OCI-LY3 (cell line): ENCODE measurements at regions not wholly inside any gene's neighbourhood (a gene's known extent, or its start where the extent isn't known, plus 50 kb on each side); places are given as distances from the start of the nearest gene placed in this dataset.

ENCODE experiments used
- H2AFZ ChIP-seq: fragments of 200-600, 300-600 bp; shearing (Covaris generic); 2 replicates; pipeline ENCODE4 v1.6.0; 2014; ENCODE audit warnings: antibody characterized with exemption, low read depth, low read length
- H3K27ac ChIP-seq: fragments of 200-600, 300-600 bp; sonication (generic); 2 replicates; pipeline ENCODE4 v1.5.1; 2014; ENCODE audit warnings: mild to moderate bottlenecking, low read length, moderate library complexity, mixed read lengths
- H3K27me3 ChIP-seq: fragments of 200-600, 300-600 bp; sonication (generic); 2 replicates; pipeline ENCODE4 v1.6.1; 2014; ENCODE audit warnings: low read depth, low read length, mixed read lengths
- H3K36me3 ChIP-seq: fragments of 200-600, 300-600 bp; sonication (generic); replicated peaks from 2 replicates; pipeline ENCODE3; 2014; ENCODE audit warnings: low read depth, low read length, mixed read lengths
- H3K4me1 ChIP-seq: fragments of 300-600, 200-600 bp; sonication (generic); 2 replicates; pipeline ENCODE4 v1.6.1; 2014; ENCODE audit warnings: low read length, mixed read lengths
- H3K4me2 ChIP-seq: fragments of 200-600, 300-600 bp; sonication (generic); 2 replicates; pipeline ENCODE4 v1.6.1; 2014; ENCODE audit warnings: low read length, mixed read lengths
- H3K4me3 ChIP-seq: fragments of 300-600, 200-600 bp; sonication (generic); 2 replicates; pipeline ENCODE4 v1.5.1; 2014; ENCODE audit warnings: antibody characterized with exemption, mild to moderate bottlenecking, low read length, moderate library complexity
- H3K79me2 ChIP-seq: fragments of 300-600, 200-600 bp; shearing (Covaris generic); 2 replicates; pipeline ENCODE4 v1.6.1; 2014; ENCODE audit warnings: mild to moderate bottlenecking, low read length, mixed read lengths
- H3K9ac ChIP-seq: fragments of 300-600, 200-600 bp; shearing (Covaris generic); 2 replicates; pipeline ENCODE4 v1.6.0; 2014; ENCODE audit warnings: mild to moderate bottlenecking, low read length, moderate library complexity
- H3K9me3 ChIP-seq: fragments of 200-600, 300-600 bp; shearing (Covaris generic); 2 replicates; pipeline ENCODE4 v1.6.1; 2014; ENCODE audit warnings: low read length, mixed read lengths; ENCODE audit not compliant: insufficient read depth
- H4K20me1 ChIP-seq: fragments of 200-600, 300-600 bp; sonication (generic); 2 replicates; pipeline ENCODE4 v1.6.1; 2016; ENCODE audit warnings: low read length, mixed read lengths; ENCODE audit not compliant: insufficient read depth
- EZH2phosphoT487 ChIP-seq: fragments of 200-600 bp; shearing (Covaris generic); IDR thresholded peaks from 2 replicates; pipeline ENCODE4 v1.6.1; 2018; ENCODE audit warnings: antibody characterized with exemption, mixed run types, low read depth
- TF ChIP-seq, protein P1 (sequence below): fragments of 200-600, 300-600 bp; sonication (generic); IDR thresholded peaks from 2 replicates; pipeline ENCODE4 v1.5.1; 2014; ENCODE audit warnings: antibody characterized with exemption, low read length, low read depth

DNA sequence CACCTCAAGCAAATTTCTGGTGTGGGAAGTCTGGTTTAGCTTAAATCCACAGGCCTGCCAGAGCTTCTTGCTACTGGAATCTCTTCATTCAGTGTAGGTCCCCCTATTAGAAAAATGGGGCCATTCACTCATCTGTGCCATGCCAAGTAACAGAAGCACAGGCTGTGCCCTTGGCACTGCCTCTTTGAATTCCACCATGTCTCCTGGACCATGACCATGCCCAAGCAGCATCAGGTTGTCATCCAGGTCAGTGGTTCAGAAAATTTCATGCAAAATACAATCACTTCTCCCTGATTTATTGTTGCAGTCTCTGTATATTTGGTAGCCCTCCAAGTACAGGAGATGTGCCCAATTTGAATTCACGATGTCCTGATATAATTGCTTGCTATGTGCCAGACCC is 602.1 kb upstream of the ZNF385D start:
- Histone ChIP-seq H3K27me3 (no peaks in the 10 kb centered on the region), H3K4me1 (no peaks in the 10 kb centered on the region), H4K20me1 (no peaks in the 10 kb centered on the region), H3K9ac (no peak overlapping the region), H3K4me2 (no peak overlapping the region), H3K36me3 (no peaks in the 10 kb centered on the region), H2AFZ (no peak overlapping the region), H3K79me2 (no peaks in the 10 kb centered on the region), H3K27ac (no peak overlapping the region), H3K4me3 (no peak overlapping the region), H3K9me3 (no peaks in the 10 kb centered on the region)
- TF ChIP-seq, protein P1, sequence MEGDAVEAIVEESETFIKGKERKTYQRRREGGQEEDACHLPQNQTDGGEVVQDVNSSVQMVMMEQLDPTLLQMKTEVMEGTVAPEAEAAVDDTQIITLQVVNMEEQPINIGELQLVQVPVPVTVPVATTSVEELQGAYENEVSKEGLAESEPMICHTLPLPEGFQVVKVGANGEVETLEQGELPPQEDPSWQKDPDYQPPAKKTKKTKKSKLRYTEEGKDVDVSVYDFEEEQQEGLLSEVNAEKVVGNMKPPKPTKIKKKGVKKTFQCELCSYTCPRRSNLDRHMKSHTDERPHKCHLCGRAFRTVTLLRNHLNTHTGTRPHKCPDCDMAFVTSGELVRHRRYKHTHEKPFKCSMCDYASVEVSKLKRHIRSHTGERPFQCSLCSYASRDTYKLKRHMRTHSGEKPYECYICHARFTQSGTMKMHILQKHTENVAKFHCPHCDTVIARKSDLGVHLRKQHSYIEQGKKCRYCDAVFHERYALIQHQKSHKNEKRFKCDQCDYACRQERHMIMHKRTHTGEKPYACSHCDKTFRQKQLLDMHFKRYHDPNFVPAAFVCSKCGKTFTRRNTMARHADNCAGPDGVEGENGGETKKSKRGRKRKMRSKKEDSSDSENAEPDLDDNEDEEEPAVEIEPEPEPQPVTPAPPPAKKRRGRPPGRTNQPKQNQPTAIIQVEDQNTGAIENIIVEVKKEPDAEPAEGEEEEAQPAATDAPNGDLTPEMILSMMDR, result no peak
- TF ChIP-seq EZH2phosphoT487, result no peak

DNA sequence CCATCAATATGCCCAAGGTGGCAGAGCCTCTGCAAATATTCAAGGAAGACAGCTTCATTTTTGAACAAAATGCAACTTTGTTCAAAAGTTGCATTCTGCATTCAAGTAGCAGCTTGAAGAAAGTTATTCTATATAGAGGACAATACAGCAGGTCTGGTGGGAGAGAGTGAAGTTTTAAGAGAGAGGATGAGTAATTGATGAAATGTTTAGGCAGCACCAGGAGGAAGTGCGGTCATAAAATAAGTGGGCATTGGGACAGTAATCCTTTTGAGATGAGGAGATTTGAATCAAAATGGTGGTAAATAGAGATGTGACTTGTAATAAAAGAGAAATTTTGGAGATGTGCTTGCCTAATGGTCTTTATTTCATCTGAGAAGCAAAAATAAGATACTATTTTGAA is 607.3 kb upstream of the ZNF385D start:
- TF ChIP-seq, protein P1, result no peak
- TF ChIP-seq EZH2phosphoT487, result no peak
- Histone ChIP-seq H3K9ac (no peak overlapping the region), H3K9me3 (no peaks in the 10 kb centered on the region), H2AFZ (no peak overlapping the region), H3K4me1 (no peaks in the 10 kb centered on the region), H3K27me3 (no peaks in the 10 kb centered on the region), H3K79me2 (no peaks in the 10 kb centered on the region), H3K36me3 (no peaks in the 10 kb centered on the region), H3K27ac (no peak overlapping the region), H4K20me1 (no peaks in the 10 kb centered on the region), H3K4me2 (no peak overlapping the region), H3K4me3 (no peak overlapping the region)

DNA sequence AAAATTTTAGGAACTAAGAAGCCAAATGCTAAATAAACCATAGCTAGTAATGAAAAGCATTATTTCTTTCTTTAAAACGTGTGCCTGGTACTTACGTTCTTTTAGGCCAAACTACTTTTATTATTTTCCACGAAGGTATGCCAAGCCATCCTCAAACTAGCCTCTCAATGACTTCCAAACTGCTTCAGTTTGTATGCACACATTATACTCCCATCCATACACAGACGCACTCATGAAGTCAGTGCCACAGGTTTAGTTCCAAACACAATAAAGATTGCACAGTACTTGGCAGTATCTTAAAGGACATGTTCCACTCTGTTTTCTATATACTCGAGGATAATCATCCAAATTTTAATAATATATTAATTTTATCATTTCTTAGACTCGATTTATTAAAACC is 609.2 kb upstream of the ZNF385D start:
- H3K27me3 ChIP-seq, result no peaks in the 10 kb centered on the region
- no peaks in the 10 kb centered on the region for H3K79me2 ChIP-seq
- no peaks in the 10 kb centered on the region for H3K9me3 ChIP-seq
- no peak overlapping the region for H3K27ac ChIP-seq
- H3K36me3 ChIP-seq, result no peaks in the 10 kb centered on the region
- no peak overlapping the region for H3K9ac ChIP-seq
- no peaks in the 10 kb centered on the region for H3K4me1 ChIP-seq
- H3K4me2 ChIP-seq, result no peak overlapping the region
- H3K4me3 ChIP-seq, result no peak overlapping the region
- TF ChIP-seq EZH2phosphoT487, result no peak
- TF ChIP-seq, protein P1, result no peak
- H2AFZ ChIP-seq, result no peak overlapping the region
- no peaks in the 10 kb centered on the region for H4K20me1 ChIP-seq

DNA sequence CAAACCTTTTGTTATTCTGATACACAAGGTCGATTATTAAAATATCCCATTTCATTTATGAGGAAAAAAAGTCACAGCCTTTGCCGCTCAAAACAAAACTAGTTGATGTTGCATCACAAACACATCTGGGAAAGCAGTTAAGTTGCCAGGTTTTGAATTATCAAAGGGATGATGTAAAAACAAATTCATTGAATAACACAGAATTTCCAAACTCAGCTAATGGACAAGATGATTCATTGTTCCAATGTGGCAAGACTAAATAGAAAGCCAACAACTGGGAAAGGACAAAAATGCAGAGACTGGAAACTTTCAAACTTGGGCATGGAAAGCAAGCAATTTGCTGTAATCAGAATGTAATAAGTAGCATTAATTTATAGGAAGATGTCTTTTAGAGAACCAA is 610.0 kb upstream of the ZNF385D start:
- Histone ChIP-seq H3K27me3 (no peaks in the 10 kb centered on the region), H3K36me3 (no peaks in the 10 kb centered on the region), H3K4me3 (no peak overlapping the region), H2AFZ (no peak overlapping the region), H3K27ac (no peak overlapping the region), H3K9ac (no peak overlapping the region), H4K20me1 (no peaks in the 10 kb centered on the region), H3K4me1 (no peaks in the 10 kb centered on the region), H3K4me2 (no peak overlapping the region), H3K79me2 (no peaks in the 10 kb centered on the region), H3K9me3 (no peaks in the 10 kb centered on the region)
- no peak for TF ChIP-seq EZH2phosphoT487
- TF ChIP-seq, protein P1, result no peak
